K562 (cell line): ENCODE measurements at regions not wholly inside any gene's neighbourhood (a gene's known extent, or its start where the extent isn't known, plus 50 kb on each side); places are given as distances from the start of the nearest gene placed in this dataset.

ENCODE experiments used
- BRF2 ChIP-seq: IDR thresholded peaks from 3 replicates; pipeline ENCODE4 v1.6.1; 2011; ENCODE audit warnings: borderline replicate concordance, mild to moderate bottlenecking; ENCODE audit not compliant: insufficient read length, insufficient read depth
- GATAD2B ChIP-seq: fragments of 450-650 bp; IDR thresholded peaks from 2 replicates; pipeline ENCODE4 v1.6.1; 2017; ENCODE audit warnings: mild to moderate bottlenecking, borderline replicate concordance
- JUNB ChIP-seq: fragments of 450-650 bp; formaldehyde crosslinking; conservative IDR thresholded peaks from 2 replicates; pipeline ENCODE4 v1.4.0; 2020; ENCODE audit warnings: mild to moderate bottlenecking
- MIER1 ChIP-seq: fragments of 450-650 bp; IDR thresholded peaks from 2 replicates; pipeline ENCODE4 v1.6.1; 2016; ENCODE audit warnings: antibody characterized with exemption, mild to moderate bottlenecking, low read depth
- POLR3G ChIP-seq: IDR thresholded peaks from 2 replicates; pipeline ENCODE4 v1.6.1; 2011; ENCODE audit not compliant: insufficient read length, insufficient replicate concordance; ENCODE audit errors: extremely low read depth
- POU5F1 ChIP-seq: fragments of 150-350 bp; IDR thresholded peaks from 2 replicates; pipeline ENCODE4 v1.6.1; 2014; ENCODE audit warnings: borderline replicate concordance, low read length, low read depth, mild to moderate bottlenecking; ENCODE audit not compliant: partially characterized antibody
- SNRNP70 ChIP-seq: fragments of 200-400 bp; formaldehyde crosslinking; optimal IDR thresholded peaks from 2 replicates; pipeline ENCODE3; 2017; ENCODE audit warnings: low read depth, low read length
- ZNF212 ChIP-seq: fragments of 450-650 bp; formaldehyde crosslinking; IDR thresholded peaks from 2 replicates; pipeline ENCODE4 v1.4.0; 2020; ENCODE audit warnings: mild to moderate bottlenecking
- ZNF778 ChIP-seq: fragments of 450-650 bp; formaldehyde crosslinking; IDR thresholded peaks from 2 replicates; pipeline ENCODE4 v1.4.0; 2020; ENCODE audit warnings: mild to moderate bottlenecking, moderate library complexity
- TF ChIP-seq, protein P1 (sequence below): fragments of 450-650 bp; IDR thresholded peaks from 2 replicates; pipeline ENCODE4 v1.6.1; 2018; ENCODE audit not compliant: partially characterized antibody
- TF ChIP-seq, protein P2 (sequence below), 2 experiments: fragments of 450-650 bp; formaldehyde crosslinking in 1 of 2; IDR thresholded peaks; 2 replicates each; pipeline versions ENCODE4 v1.4.0 to v1.6.1; 2014 to 2020; ENCODE audit warnings: mild to moderate bottlenecking in 2 of 2, borderline replicate concordance in 1 of 2, low read depth in 1 of 2
- TF ChIP-seq, protein P3 (sequence below): sonication (generic); formaldehyde crosslinking; IDR thresholded peaks from 2 replicates; pipeline ENCODE4 v1.5.0; 2020; ENCODE audit warnings: missing genetic modification reagents

GRCh38 chr12:111211910-111212757, 156.8 kb downstream of the PHETA1 start (continued):
- TF ChIP-seq, protein P1, sequence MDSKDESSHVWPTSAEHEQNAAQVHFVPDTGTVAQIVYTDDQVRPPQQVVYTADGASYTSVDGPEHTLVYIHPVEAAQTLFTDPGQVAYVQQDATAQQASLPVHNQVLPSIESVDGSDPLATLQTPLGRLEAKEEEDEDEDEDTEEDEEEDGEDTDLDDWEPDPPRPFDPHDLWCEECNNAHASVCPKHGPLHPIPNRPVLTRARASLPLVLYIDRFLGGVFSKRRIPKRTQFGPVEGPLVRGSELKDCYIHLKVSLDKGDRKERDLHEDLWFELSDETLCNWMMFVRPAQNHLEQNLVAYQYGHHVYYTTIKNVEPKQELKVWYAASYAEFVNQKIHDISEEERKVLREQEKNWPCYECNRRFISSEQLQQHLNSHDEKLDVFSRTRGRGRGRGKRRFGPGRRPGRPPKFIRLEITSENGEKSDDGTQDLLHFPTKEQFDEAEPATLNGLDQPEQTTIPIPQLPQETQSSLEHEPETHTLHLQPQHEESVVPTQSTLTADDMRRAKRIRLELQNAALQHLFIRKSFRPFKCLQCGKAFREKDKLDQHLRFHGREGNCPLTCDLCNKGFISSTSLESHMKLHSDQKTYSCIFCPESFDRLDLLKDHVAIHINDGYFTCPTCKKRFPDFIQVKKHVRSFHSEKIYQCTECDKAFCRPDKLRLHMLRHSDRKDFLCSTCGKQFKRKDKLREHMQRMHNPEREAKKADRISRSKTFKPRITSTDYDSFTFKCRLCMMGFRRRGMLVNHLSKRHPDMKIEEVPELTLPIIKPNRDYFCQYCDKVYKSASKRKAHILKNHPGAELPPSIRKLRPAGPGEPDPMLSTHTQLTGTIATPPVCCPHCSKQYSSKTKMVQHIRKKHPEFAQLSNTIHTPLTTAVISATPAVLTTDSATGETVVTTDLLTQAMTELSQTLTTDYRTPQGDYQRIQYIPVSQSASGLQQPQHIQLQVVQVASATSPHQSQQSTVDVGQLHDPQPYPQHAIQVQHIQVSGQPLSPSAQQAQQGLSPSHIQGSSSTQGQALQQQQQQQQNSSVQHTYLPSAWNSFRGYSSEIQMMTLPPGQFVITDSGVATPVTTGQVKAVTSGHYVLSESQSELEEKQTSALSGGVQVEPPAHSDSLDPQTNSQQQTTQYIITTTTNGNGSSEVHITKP: no peak
- TF ChIP-seq ZNF212 (CRISPR knock-in tag): no peak
- no peak for TF ChIP-seq JUNB
- TF ChIP-seq MIER1: peak; percentile 92
- TF ChIP-seq, protein P2, sequence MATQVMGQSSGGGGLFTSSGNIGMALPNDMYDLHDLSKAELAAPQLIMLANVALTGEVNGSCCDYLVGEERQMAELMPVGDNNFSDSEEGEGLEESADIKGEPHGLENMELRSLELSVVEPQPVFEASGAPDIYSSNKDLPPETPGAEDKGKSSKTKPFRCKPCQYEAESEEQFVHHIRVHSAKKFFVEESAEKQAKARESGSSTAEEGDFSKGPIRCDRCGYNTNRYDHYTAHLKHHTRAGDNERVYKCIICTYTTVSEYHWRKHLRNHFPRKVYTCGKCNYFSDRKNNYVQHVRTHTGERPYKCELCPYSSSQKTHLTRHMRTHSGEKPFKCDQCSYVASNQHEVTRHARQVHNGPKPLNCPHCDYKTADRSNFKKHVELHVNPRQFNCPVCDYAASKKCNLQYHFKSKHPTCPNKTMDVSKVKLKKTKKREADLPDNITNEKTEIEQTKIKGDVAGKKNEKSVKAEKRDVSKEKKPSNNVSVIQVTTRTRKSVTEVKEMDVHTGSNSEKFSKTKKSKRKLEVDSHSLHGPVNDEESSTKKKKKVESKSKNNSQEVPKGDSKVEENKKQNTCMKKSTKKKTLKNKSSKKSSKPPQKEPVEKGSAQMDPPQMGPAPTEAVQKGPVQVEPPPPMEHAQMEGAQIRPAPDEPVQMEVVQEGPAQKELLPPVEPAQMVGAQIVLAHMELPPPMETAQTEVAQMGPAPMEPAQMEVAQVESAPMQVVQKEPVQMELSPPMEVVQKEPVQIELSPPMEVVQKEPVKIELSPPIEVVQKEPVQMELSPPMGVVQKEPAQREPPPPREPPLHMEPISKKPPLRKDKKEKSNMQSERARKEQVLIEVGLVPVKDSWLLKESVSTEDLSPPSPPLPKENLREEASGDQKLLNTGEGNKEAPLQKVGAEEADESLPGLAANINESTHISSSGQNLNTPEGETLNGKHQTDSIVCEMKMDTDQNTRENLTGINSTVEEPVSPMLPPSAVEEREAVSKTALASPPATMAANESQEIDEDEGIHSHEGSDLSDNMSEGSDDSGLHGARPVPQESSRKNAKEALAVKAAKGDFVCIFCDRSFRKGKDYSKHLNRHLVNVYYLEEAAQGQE (IDR thresholded peaks at IDR 0.05; ENCODE audit: borderline replicate concordance): peak; percentile 98
- TF ChIP-seq, protein P2 (CRISPR knock-in tag; IDR thresholded peaks at IDR 0.05; ENCODE audit: low read depth): peak; percentile 93
- no peak for TF ChIP-seq BRF2
- TF ChIP-seq ZNF778 (CRISPR knock-in tag): no peak
- no peak for TF ChIP-seq POLR3G
- TF ChIP-seq POU5F1: no peak
- no peak for TF ChIP-seq GATAD2B
- no peak for TF ChIP-seq SNRNP70
- TF ChIP-seq, protein P3, sequence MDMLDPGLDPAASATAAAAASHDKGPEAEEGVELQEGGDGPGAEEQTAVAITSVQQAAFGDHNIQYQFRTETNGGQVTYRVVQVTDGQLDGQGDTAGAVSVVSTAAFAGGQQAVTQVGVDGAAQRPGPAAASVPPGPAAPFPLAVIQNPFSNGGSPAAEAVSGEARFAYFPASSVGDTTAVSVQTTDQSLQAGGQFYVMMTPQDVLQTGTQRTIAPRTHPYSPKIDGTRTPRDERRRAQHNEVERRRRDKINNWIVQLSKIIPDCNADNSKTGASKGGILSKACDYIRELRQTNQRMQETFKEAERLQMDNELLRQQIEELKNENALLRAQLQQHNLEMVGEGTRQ: no peak
